IPS-15b (cell line): ENCODE measurements at regions not wholly inside any gene's neighbourhood (a gene's known extent, or its start where the extent isn't known, plus 50 kb on each side); places are given as distances from the start of the nearest gene placed in this dataset.
"Not testable (repeated sequence)": the region's sequence is repeated elsewhere in the genome, so short reads cannot be mapped to it uniquely, and the experiment has no call there.

Experiments
- H3K27me3 ChIP-seq: one replicate; pipeline ENCODE4 v1.6.1; 2013; ENCODE audit warnings: low read length; ENCODE audit not compliant: control insufficient read depth, insufficient read depth
- H3K36me3 ChIP-seq: one replicate; pipeline ENCODE4 v1.6.1; 2013; ENCODE audit warnings: low read length; ENCODE audit not compliant: control insufficient read depth, insufficient read depth
- H3K4me1 ChIP-seq: one replicate; pipeline ENCODE4 v1.6.1; 2013; ENCODE audit warnings: mild to moderate bottlenecking, low read length; ENCODE audit not compliant: control insufficient read depth, insufficient read depth
- H3K4me3 ChIP-seq: one replicate; pipeline ENCODE4 v1.5.1; 2013; ENCODE audit warnings: low read depth, low read length
- H3K9ac ChIP-seq: one replicate; pipeline ENCODE4 v1.6.1; 2013; ENCODE audit warnings: low read depth, mild to moderate bottlenecking, low read length
- H3K9me3 ChIP-seq: one replicate; pipeline ENCODE4 v1.6.1; 2013; ENCODE audit warnings: mild to moderate bottlenecking, low read length; ENCODE audit not compliant: control insufficient read depth, insufficient read depth

DNA sequence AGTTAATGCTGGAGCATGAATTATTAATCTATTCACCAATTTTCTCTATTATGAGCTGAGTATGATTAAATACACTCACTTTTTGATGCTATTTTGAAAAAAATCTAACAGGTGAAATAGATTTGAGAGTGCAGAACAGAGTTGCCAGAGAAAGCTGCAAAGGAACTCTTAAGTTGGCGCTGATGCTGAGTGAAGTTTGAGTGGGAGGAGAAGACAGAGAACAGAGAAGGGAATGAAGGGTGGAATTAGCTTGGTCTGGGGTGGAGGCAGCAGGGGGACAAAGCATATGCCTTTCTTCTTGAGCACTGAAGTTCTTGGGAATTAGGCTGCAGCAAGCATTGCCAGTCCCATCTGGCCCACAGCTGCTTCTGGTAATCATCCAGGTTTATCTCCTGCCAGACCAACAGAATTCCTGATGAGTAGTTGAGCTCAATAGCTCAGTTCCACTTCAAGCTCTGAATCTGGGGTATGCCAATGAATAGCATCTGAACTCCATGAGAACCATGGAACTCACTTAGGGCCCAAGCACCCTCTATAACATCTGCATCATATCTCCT, 290.1 kb downstream of the HINT1 start:
- Histone ChIP-seq H3K27me3 (no peaks in the 10 kb centered on the region), H3K9me3 (no peaks in the 10 kb centered on the region), H3K4me3 (no peak overlapping the region), H3K4me1 (peaks cover 3% of the 10 kb centered on the region), H3K9ac (no peak overlapping the region), H3K36me3 (no peaks in the 10 kb centered on the region)

GRCh38 chr5:130871346-130872086, 293.5 kb downstream of the HINT1 start:
- Histone ChIP-seq H3K4me3 (no peak overlapping the region), H3K27me3 (no peaks in the 10 kb centered on the region), H3K4me1 (peaks cover 3% of the 10 kb centered on the region), H3K9me3 (no peaks in the 10 kb centered on the region), H3K9ac (no peak overlapping the region), H3K36me3 (no peaks in the 10 kb centered on the region)

- Histone ChIP-seq H3K9ac (no peak overlapping the region), H3K36me3 (no peaks in the 10 kb centered on the region), H3K27me3 (no peaks in the 10 kb centered on the region), H3K4me1 (peaks cover 3% of the 10 kb centered on the region), H3K4me3 (no peak overlapping the region), H3K9me3 (no peaks in the 10 kb centered on the region)
These were observed 294.4 kb downstream of the HINT1 start for GRCh38 chr5:130870691-130871090.

DNA sequence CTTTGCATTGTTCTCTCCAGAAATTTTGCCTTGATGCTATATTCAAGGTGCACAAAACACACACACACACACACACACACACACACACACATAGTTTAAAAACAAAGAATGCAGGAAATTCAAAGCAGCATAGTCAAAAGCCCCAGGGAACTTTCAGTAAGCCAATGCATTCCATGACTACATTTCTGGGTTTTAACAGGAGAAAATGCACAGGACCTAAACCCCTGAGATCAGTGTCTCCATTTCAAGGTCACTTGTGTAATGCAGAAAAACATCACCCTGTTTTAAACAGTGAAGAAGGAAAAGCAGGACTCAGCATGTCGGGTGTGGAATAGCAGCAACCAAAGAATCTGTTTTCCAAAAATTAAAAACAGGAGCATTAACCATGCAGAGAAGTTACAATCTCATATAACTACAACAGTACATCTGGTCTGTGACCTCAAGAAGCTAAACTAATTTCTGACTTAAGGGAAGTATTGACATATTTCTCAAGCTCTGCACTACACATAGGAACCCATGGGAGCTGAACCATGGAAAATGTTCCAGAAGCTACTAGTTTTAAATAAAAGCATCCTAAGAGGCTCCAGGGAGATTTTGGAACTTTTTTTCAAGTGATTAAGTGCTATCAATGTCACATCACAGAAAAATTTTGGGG, 296.7 kb downstream of the HINT1 start:
- Histone ChIP-seq H3K9me3 (peaks cover 4% of the 10 kb centered on the region), H3K4me1 (peaks cover 3% of the 10 kb centered on the region), H3K27me3 (no peaks in the 10 kb centered on the region), H3K36me3 (no peaks in the 10 kb centered on the region), H3K4me3 (no peak overlapping the region), H3K9ac (no peak overlapping the region)

GRCh38 chr5:130845049-130845765, 319.8 kb downstream of the HINT1 start:
- H3K9ac ChIP-seq: no peak overlapping the region
- no peaks in the 10 kb centered on the region for H3K36me3 ChIP-seq
- H3K4me3 ChIP-seq: no peak overlapping the region
- H3K9me3 ChIP-seq: no peaks in the 10 kb centered on the region
- no peaks in the 10 kb centered on the region for H3K4me1 ChIP-seq
- H3K27me3 ChIP-seq: no peaks in the 10 kb centered on the region

DNA sequence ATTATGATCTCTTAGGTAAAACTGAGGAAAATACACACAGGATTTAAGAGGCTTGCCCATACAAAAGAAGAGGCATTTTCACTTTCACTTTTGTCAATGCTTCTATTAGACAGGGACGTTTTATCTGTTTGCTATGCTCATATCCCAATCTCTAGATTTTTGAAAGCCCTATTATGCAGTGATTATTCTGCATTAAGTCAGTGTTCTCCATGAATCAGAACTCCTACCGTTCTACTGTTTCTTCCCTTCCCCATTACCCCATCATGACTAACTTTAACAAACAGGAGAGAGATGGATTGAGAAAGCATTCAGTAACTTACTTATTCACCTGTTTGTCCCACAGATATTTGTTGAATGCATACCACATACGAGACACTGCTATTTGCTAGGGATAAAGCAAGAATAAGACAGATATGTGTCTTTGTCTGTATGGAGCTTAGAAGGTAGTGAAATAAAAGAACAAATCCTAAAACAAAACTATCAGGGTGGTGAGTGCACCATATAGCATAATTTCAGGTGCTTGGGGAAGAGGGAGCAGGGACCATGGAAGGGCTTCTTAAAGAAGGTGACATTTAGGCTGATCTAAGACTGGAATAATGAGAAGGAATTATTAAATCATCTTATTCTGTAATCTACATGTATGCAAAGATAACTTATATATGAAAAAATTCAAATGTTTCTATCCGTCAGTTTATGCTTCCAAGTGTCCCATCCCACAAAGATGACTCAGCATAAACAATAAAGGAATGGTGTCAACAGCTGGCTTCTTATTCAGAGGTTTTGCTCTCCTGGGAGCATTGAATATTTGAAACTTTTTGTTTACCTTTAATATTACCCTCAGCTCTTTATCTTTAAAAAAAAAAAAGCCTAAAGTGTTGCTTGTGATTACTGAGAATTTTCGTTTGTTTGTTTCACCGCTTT, 328.1 kb downstream of the HINT1 start:
- no peaks in the 10 kb centered on the region for H3K4me1 ChIP-seq

GRCh38 chr5:130817598-130818384, 347.3 kb downstream of the HINT1 start:
- not testable (repeated sequence) for H3K36me3 ChIP-seq, H3K4me3 ChIP-seq, H3K4me1 ChIP-seq, H3K9ac ChIP-seq, H3K9me3 ChIP-seq, H3K27me3 ChIP-seq

More for the DNA sequence above, 328.1 kb downstream of the HINT1 start:
- Histone ChIP-seq H3K36me3 (no peaks in the 10 kb centered on the region), H3K9ac (no peak overlapping the region), H3K9me3 (no peaks in the 10 kb centered on the region), H3K27me3 (no peaks in the 10 kb centered on the region), H3K4me3 (no peak overlapping the region)

DNA sequence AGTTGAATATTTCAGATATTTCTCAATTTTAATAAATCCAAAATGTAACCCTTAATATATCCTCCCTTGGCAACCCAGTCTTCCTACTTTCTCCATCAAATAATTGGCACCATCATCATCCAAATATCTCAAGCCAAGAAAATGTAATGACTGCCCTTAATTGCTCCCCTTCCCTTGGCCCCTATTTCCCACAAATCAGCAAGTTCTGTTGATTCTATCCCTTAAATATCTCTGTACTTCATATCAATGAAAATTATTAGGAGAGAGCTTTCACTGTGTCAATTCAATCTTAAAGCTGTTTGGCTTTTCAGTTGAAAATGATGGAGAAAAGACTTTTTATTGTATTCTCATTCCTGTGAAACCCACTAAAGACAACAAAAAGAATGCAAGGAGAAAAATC, 349.8 kb downstream of the HINT1 start:
- Histone ChIP-seq H3K36me3 (no peaks in the 10 kb centered on the region), H3K4me3 (no peak overlapping the region), H3K4me1 (no peaks in the 10 kb centered on the region), H3K9ac (no peak overlapping the region), H3K9me3 (no peaks in the 10 kb centered on the region), H3K27me3 (no peaks in the 10 kb centered on the region)

GRCh38 chr5:130808691-130809090, 356.4 kb downstream of the HINT1 start:
- no peak overlapping the region for H3K4me3 ChIP-seq
- H3K9me3 ChIP-seq: no peaks in the 10 kb centered on the region
- H3K9ac ChIP-seq: no peak overlapping the region
- H3K27me3 ChIP-seq: no peaks in the 10 kb centered on the region
- H3K4me1 ChIP-seq: no peaks in the 10 kb centered on the region
- no peaks in the 10 kb centered on the region for H3K36me3 ChIP-seq

- Histone ChIP-seq H3K9ac (no peak overlapping the region), H3K9me3 (no peaks in the 10 kb centered on the region), H3K4me3 (no peak overlapping the region), H3K27me3 (no peaks in the 10 kb centered on the region), H3K4me1 (no peaks in the 10 kb centered on the region), H3K36me3 (no peaks in the 10 kb centered on the region)
These were observed 359.4 kb downstream of the HINT1 start for GRCh38 chr5:130805648-130806047.
